WTC11 (cell line): ENCODE measurements at regions not wholly inside any gene's neighbourhood (a gene's known extent, or its start where the extent isn't known, plus 50 kb on each side); places are given as distances from the start of the nearest gene placed in this dataset.

Experiments
- ATAC-seq: fragments of 200-7000 bp; cut with Tn5 transposase; 2 replicates; pipeline ENCODE4 v1.10.0; 2021; ENCODE audit warnings: mild to moderate bottlenecking, moderate library complexity
- CTCF ChIA-PET: fragments of 300-600 bp; sonication (Branson Sonifier 250); formaldehyde crosslinking; loops from one replicate; lab custom pipeline; 2021; ENCODE audit warnings: antibody characterized with exemption; lab: Charles Lee
- POLR2A ChIA-PET: fragments of 350-600 bp; sonication (Branson Sonifier 250); formaldehyde crosslinking; loops from one replicate; lab custom pipeline; 2021; ENCODE audit warnings: antibody characterized with exemption; lab: Charles Lee
- DNase-seq: peaks from one replicate; pipeline ENCODE4 v3.0.0; 2021; ENCODE audit warnings: low spot score
- H3K27ac Mint-ChIP-seq: 2 replicates; pipeline ENCODE4 v1.8.0; 2021; ENCODE audit warnings: mixed read lengths
- H3K27me3 Mint-ChIP-seq: 2 replicates; pipeline ENCODE4 v1.8.0; 2021; ENCODE audit warnings: low read depth, mild to moderate bottlenecking, moderate library complexity, mixed read lengths
- H3K36me3 Mint-ChIP-seq: 2 replicates; pipeline ENCODE4 v1.8.0; 2021; ENCODE audit warnings: mixed read lengths
- H3K4me1 Mint-ChIP-seq: 2 replicates; pipeline ENCODE4 v1.8.0; 2022; ENCODE audit warnings: mixed read lengths
- H3K4me3 Mint-ChIP-seq: 2 replicates; pipeline ENCODE4 v1.8.0; 2021; ENCODE audit warnings: mild to moderate bottlenecking, moderate library complexity, mixed read lengths
- H3K9me3 Mint-ChIP-seq: 2 replicates; pipeline ENCODE4 v1.8.0; 2021; ENCODE audit warnings: mixed read lengths
- ESRRA ChIP-seq: sonication (generic); formaldehyde crosslinking; IDR thresholded peaks from 2 replicates; pipeline ENCODE4 v1.8.1; 2022; ENCODE audit warnings: mild to moderate bottlenecking, missing genetic modification reagents, borderline replicate concordance
- FOXJ3 ChIP-seq: sonication (generic); formaldehyde crosslinking; IDR thresholded peaks from 2 replicates; pipeline ENCODE4 v1.9.0; 2021; ENCODE audit warnings: missing genetic modification reagents, mild to moderate bottlenecking, borderline replicate concordance
- GABPB1 ChIP-seq: sonication (generic); formaldehyde crosslinking; IDR thresholded peaks from 2 replicates; pipeline ENCODE4 v1.8.1; 2023; ENCODE audit warnings: mild to moderate bottlenecking, missing genetic modification reagents
- JUN ChIP-seq: sonication (generic); formaldehyde crosslinking; IDR thresholded peaks from 2 replicates; pipeline ENCODE4 v1.8.0; 2023; ENCODE audit warnings: mild to moderate bottlenecking, missing genetic modification reagents
- KAT7 ChIP-seq: sonication (generic); formaldehyde crosslinking; IDR thresholded peaks from 2 replicates; pipeline ENCODE4 v1.8.1; 2023; ENCODE audit warnings: missing genetic modification reagents, mild to moderate bottlenecking, borderline replicate concordance
- MXD4 ChIP-seq: fragments of 250-450 bp; sonication (Bioruptor Pico); IDR thresholded peaks from 2 replicates; pipeline ENCODE4 v1.8.0; 2021; ENCODE audit warnings: mild to moderate bottlenecking, moderate library complexity, borderline replicate concordance
- NR2C2 ChIP-seq: sonication (generic); formaldehyde crosslinking; IDR thresholded peaks from 2 replicates; pipeline ENCODE4 v1.8.0; 2022; ENCODE audit warnings: mild to moderate bottlenecking, missing genetic modification reagents
- PRRX2 ChIP-seq: fragments of 250-450 bp; sonication (Bioruptor Pico); IDR thresholded peaks from 2 replicates; pipeline ENCODE4 v1.8.0; 2021; ENCODE audit warnings: mild to moderate bottlenecking
- RELA ChIP-seq: sonication (generic); formaldehyde crosslinking; IDR thresholded peaks from 2 replicates; pipeline ENCODE4 v1.8.1; 2022; ENCODE audit warnings: missing genetic modification reagents, mild to moderate bottlenecking, borderline replicate concordance
- TCF7 ChIP-seq: sonication (generic); formaldehyde crosslinking; IDR thresholded peaks from 2 replicates; pipeline ENCODE4 v1.8.0; 2022; ENCODE audit warnings: mild to moderate bottlenecking, low read depth, missing genetic modification reagents, moderate library complexity
- ZNF232 ChIP-seq: sonication (generic); formaldehyde crosslinking; IDR thresholded peaks from 2 replicates; pipeline ENCODE4 v1.8.0; 2022; ENCODE audit warnings: mild to moderate bottlenecking, missing genetic modification reagents
- ZNF416 ChIP-seq: fragments of 250-450 bp; sonication (Bioruptor Pico); IDR thresholded peaks from 2 replicates; pipeline ENCODE4 v1.9.0; 2021; ENCODE audit warnings: mild to moderate bottlenecking, inconsistent platforms
- ZNF423 ChIP-seq: fragments of 250-450 bp; sonication (Bioruptor Pico); IDR thresholded peaks from 2 replicates; pipeline ENCODE4 v2.1.2; 2022; ENCODE audit warnings: mild to moderate bottlenecking, moderate library complexity
- ZNF671 ChIP-seq: fragments of 250-450 bp; sonication (Bioruptor Pico); IDR thresholded peaks from 2 replicates; pipeline ENCODE4 v1.8.0; 2021; ENCODE audit warnings: mild to moderate bottlenecking
- TF ChIP-seq, protein P1 (sequence below): fragments of 250-450 bp; sonication (Bioruptor Pico); conservative IDR thresholded peaks from 2 replicates; pipeline ENCODE4 v1.9.0; 2021; ENCODE audit warnings: mild to moderate bottlenecking
- TF ChIP-seq, protein P2 (sequence below): sonication (generic); formaldehyde crosslinking; IDR thresholded peaks from 2 replicates; pipeline ENCODE4 v1.8.1; 2022; ENCODE audit warnings: mild to moderate bottlenecking, missing genetic modification reagents, moderate library complexity, borderline replicate concordance
- TF ChIP-seq, protein P3 (sequence below): sonication (generic); formaldehyde crosslinking; conservative IDR thresholded peaks from 2 replicates; pipeline ENCODE4 v1.8.1; 2022; ENCODE audit warnings: mild to moderate bottlenecking, missing genetic modification reagents
- TF ChIP-seq, protein P4 (sequence below): fragments of 200-600 bp; IDR thresholded peaks from 2 replicates; pipeline ENCODE4 v1.8.0; 2022; ENCODE audit warnings: antibody characterized with exemption
- TF ChIP-seq, protein P5 (sequence below): sonication (generic); formaldehyde crosslinking; IDR thresholded peaks from 2 replicates; pipeline ENCODE4 v1.8.1; 2023; ENCODE audit warnings: mild to moderate bottlenecking, missing genetic modification reagents
- TF ChIP-seq, protein P6 (sequence below): fragments of 250-450 bp; sonication (Bioruptor Pico); IDR thresholded peaks from 2 replicates; pipeline ENCODE4 v1.9.0; 2021; ENCODE audit warnings: mild to moderate bottlenecking

DNA sequence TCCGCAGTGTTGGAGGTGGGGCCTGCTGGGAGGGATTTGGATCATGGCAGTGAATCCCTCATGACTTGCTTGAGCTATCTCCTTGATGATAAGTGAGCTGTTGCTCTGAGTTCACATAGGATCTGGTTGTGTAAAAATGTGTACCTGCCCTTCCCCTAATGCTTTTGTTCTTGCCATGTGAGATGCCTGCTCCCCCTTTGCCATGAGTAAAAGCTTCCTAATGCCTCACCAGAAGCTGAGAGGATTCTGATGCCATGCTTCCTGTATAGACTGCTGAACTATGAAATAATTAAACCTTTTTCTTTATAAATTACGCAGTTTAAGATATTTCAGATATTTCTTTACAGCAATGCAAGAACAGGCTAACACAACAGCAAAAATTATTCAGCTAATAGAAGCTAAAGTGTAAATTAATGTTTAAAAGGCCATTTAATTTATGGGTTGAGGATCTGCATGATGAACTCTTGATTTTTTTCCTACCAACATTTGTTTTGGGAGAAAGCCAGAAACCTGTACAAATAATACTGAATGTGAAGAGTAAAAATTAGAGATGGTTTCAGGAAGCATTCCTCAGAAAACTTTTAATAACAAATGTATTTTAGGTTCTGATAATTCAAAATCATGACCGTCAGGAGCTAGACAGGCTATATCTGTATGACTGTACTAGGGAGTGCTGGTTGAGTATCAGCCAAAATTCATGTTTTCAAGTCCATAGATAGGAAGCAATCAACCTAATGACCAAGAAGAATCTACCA lies 177.5 kb upstream of the GRIA4 start (continued):
- TF ChIP-seq FOXJ3 (CRISPR knock-in tag) (no peak), MXD4 (CRISPR knock-in tag) (no peak)
- TF ChIP-seq, all 79 proteins: peak for 0

DNA sequence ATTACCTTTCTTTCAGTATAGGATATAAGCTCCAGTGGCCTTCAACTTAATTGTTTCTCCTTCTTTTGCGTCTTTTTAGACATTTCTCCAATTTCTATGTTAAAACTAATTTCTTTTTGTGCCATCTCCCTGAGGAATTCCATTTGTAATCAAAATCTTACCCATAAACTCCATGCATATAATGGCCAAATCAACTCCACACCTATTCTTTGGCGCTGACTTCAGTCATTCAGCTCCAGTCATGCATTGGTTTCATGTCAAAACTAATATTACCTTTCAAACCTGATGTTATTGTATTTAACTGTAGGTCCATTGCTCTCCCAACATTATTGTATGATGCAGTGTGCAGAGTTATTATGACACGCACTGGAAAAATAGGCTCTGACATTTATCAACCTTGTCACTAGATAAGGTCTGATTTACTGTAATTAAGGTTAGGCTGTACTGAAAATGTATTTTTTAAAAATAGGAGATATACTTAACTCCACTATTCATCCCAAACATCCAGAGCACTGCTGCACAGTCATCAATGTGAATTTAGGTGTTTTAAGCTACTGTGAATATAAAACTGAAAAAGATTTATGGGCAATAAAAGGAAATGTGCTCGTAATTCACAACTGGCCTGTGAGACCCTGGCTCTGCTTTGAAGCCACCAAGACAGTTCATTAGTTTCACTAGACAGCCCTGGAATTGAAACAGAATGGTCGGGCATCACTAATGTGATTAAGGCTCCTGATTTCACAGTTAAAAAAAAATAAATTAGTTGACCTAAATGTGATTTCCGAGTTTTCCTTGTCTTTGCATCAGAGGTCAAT lies 180.6 kb upstream of the GRIA4 start:
- Mint-ChIP-seq H3K9me3 (no peaks in the 10 kb centered on the region), H3K4me1 (no peaks in the 10 kb centered on the region), H3K4me3 (no peak overlapping the region), H3K27me3 (no peaks in the 10 kb centered on the region), H3K36me3 (no peaks in the 10 kb centered on the region), H3K27ac (no peak overlapping the region)
- TF ChIP-seq PRRX2 (no peak), ZNF232 (no peak), ZNF416 (CRISPR knock-in tag) (no peak), TCF7 (CRISPR knock-in tag) (no peak), ZNF423 (CRISPR knock-in tag) (no peak)
- TF ChIP-seq, protein P1, sequence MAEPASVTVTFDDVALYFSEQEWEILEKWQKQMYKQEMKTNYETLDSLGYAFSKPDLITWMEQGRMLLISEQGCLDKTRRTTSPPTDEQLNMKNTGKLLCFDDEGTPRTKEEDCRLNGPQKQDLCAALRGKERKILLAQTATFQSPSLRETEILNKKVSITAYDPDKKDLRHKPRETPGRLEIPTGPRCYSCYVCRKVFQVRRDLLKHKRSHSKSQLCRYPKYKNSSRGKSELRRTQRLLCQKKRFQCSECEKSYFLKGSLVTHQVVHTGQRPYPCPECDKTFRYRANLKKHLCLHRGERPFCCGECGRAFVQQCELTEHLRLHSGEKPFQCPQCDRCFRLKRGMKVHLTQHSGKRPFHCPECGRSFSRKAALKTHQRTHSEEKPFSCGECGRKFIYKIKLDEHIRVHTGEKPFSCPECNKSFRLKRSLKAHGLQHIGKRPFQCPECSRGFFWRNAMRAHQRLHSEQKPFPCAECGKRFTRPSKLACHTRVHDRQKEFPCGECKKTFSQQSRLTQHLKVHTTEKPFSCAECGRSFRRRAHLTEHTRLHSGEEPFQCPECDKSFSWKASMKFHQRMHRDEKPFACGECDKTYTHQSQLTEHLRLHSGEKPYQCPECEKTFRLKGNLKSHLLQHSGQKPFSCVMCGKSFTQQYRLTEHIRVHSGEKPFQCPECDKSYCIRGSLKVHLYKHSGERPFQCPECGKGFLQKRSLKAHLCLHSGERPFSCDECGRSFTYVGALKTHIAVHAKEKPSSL (CRISPR knock-in tag): no peak
- TF ChIP-seq, protein P2, sequence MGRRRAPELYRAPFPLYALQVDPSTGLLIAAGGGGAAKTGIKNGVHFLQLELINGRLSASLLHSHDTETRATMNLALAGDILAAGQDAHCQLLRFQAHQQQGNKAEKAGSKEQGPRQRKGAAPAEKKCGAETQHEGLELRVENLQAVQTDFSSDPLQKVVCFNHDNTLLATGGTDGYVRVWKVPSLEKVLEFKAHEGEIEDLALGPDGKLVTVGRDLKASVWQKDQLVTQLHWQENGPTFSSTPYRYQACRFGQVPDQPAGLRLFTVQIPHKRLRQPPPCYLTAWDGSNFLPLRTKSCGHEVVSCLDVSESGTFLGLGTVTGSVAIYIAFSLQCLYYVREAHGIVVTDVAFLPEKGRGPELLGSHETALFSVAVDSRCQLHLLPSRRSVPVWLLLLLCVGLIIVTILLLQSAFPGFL (CRISPR knock-in tag): no peak
- TF ChIP-seq, protein P3, sequence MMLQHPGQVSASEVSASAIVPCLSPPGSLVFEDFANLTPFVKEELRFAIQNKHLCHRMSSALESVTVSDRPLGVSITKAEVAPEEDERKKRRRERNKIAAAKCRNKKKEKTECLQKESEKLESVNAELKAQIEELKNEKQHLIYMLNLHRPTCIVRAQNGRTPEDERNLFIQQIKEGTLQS (CRISPR knock-in tag): no peak
- TF ChIP-seq, protein P4, sequence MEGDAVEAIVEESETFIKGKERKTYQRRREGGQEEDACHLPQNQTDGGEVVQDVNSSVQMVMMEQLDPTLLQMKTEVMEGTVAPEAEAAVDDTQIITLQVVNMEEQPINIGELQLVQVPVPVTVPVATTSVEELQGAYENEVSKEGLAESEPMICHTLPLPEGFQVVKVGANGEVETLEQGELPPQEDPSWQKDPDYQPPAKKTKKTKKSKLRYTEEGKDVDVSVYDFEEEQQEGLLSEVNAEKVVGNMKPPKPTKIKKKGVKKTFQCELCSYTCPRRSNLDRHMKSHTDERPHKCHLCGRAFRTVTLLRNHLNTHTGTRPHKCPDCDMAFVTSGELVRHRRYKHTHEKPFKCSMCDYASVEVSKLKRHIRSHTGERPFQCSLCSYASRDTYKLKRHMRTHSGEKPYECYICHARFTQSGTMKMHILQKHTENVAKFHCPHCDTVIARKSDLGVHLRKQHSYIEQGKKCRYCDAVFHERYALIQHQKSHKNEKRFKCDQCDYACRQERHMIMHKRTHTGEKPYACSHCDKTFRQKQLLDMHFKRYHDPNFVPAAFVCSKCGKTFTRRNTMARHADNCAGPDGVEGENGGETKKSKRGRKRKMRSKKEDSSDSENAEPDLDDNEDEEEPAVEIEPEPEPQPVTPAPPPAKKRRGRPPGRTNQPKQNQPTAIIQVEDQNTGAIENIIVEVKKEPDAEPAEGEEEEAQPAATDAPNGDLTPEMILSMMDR: no peak
- ATAC-seq (no peak), DNase-seq (no peak)
- POLR2A ChIA-PET: no interaction called here
- CTCF ChIA-PET: no interaction called here

DNA sequence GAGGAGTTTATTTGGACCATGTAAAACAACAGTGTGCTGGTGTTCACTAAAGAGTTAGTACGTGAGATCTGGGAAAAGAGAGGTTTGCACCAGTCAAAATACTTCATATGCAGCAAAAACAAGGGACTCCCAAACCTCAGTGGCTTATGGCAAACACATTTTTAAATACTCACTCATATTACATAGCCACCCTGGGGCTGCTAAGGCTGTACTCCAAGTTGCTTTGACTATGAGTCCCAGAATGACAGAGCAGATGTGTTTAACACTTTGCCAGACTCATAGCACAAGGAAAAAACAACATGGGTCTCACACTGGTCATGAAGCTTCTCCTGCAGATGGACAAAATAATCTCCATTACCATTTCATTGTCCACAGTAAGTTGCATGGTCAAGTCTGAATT lies 202.8 kb upstream of the GRIA4 start:
- CTCF ChIA-PET: no interaction called here
- DNase-seq (no peak), ATAC-seq (no peak)
- Mint-ChIP-seq H3K36me3 (no peaks in the 10 kb centered on the region), H3K27me3 (no peaks in the 10 kb centered on the region), H3K9me3 (no peaks in the 10 kb centered on the region), H3K27ac (no peak overlapping the region), H3K4me1 (no peaks in the 10 kb centered on the region), H3K4me3 (no peak overlapping the region)
- TF ChIP-seq RELA (CRISPR knock-in tag) (no peak), GABPB1 (CRISPR knock-in tag) (no peak), ESRRA (CRISPR knock-in tag) (no peak), TCF7 (CRISPR knock-in tag) (no peak), NR2C2 (CRISPR knock-in tag) (no peak), KAT7 (CRISPR knock-in tag) (no peak), ZNF671 (CRISPR knock-in tag) (no peak), JUN (CRISPR knock-in tag) (no peak)
- TF ChIP-seq, protein P5, sequence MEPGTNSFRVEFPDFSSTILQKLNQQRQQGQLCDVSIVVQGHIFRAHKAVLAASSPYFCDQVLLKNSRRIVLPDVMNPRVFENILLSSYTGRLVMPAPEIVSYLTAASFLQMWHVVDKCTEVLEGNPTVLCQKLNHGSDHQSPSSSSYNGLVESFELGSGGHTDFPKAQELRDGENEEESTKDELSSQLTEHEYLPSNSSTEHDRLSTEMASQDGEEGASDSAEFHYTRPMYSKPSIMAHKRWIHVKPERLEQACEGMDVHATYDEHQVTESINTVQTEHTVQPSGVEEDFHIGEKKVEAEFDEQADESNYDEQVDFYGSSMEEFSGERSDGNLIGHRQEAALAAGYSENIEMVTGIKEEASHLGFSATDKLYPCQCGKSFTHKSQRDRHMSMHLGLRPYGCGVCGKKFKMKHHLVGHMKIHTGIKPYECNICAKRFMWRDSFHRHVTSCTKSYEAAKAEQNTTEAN (CRISPR knock-in tag): no peak
- TF ChIP-seq, protein P6, sequence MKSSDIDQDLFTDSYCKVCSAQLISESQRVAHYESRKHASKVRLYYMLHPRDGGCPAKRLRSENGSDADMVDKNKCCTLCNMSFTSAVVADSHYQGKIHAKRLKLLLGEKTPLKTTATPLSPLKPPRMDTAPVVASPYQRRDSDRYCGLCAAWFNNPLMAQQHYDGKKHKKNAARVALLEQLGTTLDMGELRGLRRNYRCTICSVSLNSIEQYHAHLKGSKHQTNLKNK: no peak
- POLR2A ChIA-PET: no interaction called here
